ENCODE measurements at regions not wholly inside any gene's neighbourhood (a gene's known extent, or its start where the extent isn't known, plus 50 kb on each side); places are given as distances from the start of the nearest gene placed in this dataset. TPM values are rescaled to one million over a fixed set of nuclear protein-coding genes. Genes with fewer than 3 reads are reported as not detected.

GRCh38 chr4:65773636-65774035 is 103.3 kb upstream of the EPHA5 start:
- Mint-ChIP-seq H3K27me3 (ENCODE audit: insufficient read depth) (no peaks in the 10 kb centered on the region; the same call in 1 of the 2 replicates), H3K4me3 (no peak overlapping the region), H3K9me3 (peaks cover 49% of the 10 kb centered on the region), H3K36me3 (ENCODE audit: low read depth) (0 out of 2 replicates have a peak, but pooled peaks cover 7% of the 10 kb centered on the region), H3K27ac (no peak overlapping the region), H3K4me1 (ENCODE audit: low read depth) (no peaks in the 10 kb centered on the region)
- TF ChIP-seq, protein P1, sequence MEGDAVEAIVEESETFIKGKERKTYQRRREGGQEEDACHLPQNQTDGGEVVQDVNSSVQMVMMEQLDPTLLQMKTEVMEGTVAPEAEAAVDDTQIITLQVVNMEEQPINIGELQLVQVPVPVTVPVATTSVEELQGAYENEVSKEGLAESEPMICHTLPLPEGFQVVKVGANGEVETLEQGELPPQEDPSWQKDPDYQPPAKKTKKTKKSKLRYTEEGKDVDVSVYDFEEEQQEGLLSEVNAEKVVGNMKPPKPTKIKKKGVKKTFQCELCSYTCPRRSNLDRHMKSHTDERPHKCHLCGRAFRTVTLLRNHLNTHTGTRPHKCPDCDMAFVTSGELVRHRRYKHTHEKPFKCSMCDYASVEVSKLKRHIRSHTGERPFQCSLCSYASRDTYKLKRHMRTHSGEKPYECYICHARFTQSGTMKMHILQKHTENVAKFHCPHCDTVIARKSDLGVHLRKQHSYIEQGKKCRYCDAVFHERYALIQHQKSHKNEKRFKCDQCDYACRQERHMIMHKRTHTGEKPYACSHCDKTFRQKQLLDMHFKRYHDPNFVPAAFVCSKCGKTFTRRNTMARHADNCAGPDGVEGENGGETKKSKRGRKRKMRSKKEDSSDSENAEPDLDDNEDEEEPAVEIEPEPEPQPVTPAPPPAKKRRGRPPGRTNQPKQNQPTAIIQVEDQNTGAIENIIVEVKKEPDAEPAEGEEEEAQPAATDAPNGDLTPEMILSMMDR (IDR thresholded peaks at IDR 0.05) = no peak
- no peak for DNase-seq

GRCh38 chr4:65747386-65747785 is 77.1 kb upstream of the EPHA5 start:
- no peaks in the 10 kb centered on the region for H3K9me3 Mint-ChIP-seq
- TF ChIP-seq, protein P1 (IDR thresholded peaks at IDR 0.05) = no peak
- H3K36me3 Mint-ChIP-seq (ENCODE audit: low read depth) = no peaks in the 10 kb centered on the region
- no peaks in the 10 kb centered on the region for H3K4me1 Mint-ChIP-seq (ENCODE audit: low read depth)
- no peak overlapping the region for H3K27ac Mint-ChIP-seq
- H3K27me3 Mint-ChIP-seq (ENCODE audit: insufficient read depth) = no peaks in the 10 kb centered on the region; the same call in 1 of the 2 replicates
- DNase-seq = no peak
- no peak overlapping the region for H3K4me3 Mint-ChIP-seq

GRCh38 chr4:65738134-65738533 is 67.8 kb upstream of the EPHA5 start:
- DNase-seq = no peak
- no peak overlapping the region for H3K27ac Mint-ChIP-seq
- H3K4me1 Mint-ChIP-seq (ENCODE audit: low read depth) = no peaks in the 10 kb centered on the region
- H3K4me3 Mint-ChIP-seq = no peak overlapping the region
- H3K27me3 Mint-ChIP-seq (ENCODE audit: insufficient read depth) = no peaks in the 10 kb centered on the region
- TF ChIP-seq, protein P1 (IDR thresholded peaks at IDR 0.05) = no peak
- no peaks in the 10 kb centered on the region for H3K36me3 Mint-ChIP-seq (ENCODE audit: low read depth)
- peaks cover 4% of the 10 kb centered on the region; the same call in 1 of the 2 replicates for H3K9me3 Mint-ChIP-seq

DNA sequence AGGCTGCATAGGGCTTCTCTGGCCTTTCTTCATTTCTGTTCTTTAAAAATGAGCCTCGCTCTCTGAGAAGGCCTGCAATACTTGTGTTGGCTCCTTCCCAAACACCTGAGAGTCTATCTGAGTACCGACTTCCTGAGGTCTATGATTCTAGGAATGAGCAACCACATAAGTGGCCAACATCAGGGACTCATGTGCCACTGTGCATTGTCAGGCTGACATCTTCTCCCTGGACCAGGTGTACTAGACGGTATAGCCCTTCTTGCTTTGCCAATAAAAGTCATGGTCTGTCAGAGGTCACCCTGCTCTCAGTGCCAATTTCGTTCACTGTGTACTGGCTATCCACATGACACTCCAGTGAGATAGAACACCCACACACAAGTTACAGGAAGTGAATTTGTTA is 67.4 kb upstream of the EPHA5 start:
- Mint-ChIP-seq H3K9me3 (peaks cover 4% of the 10 kb centered on the region), H3K27me3 (ENCODE audit: insufficient read depth) (no peaks in the 10 kb centered on the region), H3K36me3 (ENCODE audit: low read depth) (no peaks in the 10 kb centered on the region), H3K27ac (no peak overlapping the region), H3K4me3 (no peak overlapping the region), H3K4me1 (ENCODE audit: low read depth) (no peaks in the 10 kb centered on the region)
- TF ChIP-seq, protein P1 (IDR thresholded peaks at IDR 0.05) = no peak
- no peak for DNase-seq

DNA sequence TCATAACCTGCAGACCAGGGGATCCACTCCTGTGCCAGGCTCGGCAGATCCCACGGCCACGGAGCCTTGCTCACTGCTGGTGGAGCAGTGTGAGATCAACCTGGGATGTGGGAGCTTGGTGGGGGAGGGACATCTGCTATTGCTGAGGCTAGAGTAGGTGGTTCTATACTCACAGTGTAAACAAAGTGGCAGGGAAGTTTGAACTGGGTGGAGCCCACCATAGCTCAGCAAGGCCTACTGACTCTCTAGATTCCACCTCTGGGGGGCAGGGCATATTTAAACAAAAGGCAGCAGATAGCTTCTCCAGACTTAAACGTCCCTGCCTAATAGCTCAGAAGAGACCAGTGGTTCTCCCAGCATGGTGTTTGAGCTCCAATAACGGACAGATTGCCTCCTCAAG is 54.7 kb upstream of the EPHA5 start:
- no peaks in the 10 kb centered on the region for H3K36me3 Mint-ChIP-seq (ENCODE audit: low read depth)
- no peak overlapping the region for H3K4me3 Mint-ChIP-seq
- H3K27me3 Mint-ChIP-seq (ENCODE audit: insufficient read depth) = no peaks in the 10 kb centered on the region; the same call in 1 of the 2 replicates
- H3K9me3 Mint-ChIP-seq = peaks cover 9% of the 10 kb centered on the region; the same call in 1 of the 2 replicates
- TF ChIP-seq, protein P1 (IDR thresholded peaks at IDR 0.05) = no peak
- no peaks in the 10 kb centered on the region for H3K4me1 Mint-ChIP-seq (ENCODE audit: low read depth)
- no peak for DNase-seq
- no peak overlapping the region for H3K27ac Mint-ChIP-seq

Small RNA genes in the stretch of these regions (microRNA-seq; reads per million reads assigned to microRNA genes)
- gene MIR1269A = not detected
